ENCODE measurements at regions not wholly inside any gene's neighbourhood (a gene's known extent, or its start where the extent isn't known, plus 50 kb on each side); places are given as distances from the start of the nearest gene placed in this dataset.

- no peak for DNase-seq (ENCODE audit: low spot score)
These were observed 1490.7 kb downstream of the TBC1D22A start for GRCh38 chr22:48253136-48253535.

DNA sequence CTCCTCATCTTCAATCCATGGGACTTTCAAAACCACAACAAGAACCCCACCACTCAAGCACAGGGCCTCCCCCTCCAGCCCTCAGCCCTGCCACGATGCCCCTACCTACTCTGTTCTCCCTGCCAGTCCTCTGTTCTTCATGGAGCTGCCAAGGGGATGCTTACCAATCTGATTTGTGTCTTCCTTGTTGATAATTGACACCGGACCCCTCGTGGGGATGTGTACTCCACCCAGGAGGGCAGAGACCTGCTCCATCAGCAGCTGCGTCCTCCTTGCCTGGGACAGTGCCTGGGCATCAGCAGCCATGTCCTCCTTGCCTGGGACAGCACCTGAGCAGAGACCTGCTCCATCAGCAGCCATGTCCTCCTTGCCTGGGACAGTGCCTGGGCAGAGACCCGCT, 1489.2 kb downstream of the TBC1D22A start:
- H3K9me3 ChIP-seq (ENCODE audit: low read length) = no peaks in the 10 kb centered on the region
- H2AFZ ChIP-seq (ENCODE audit: low read length) = no peak overlapping the region
- WGBS (ENCODE audit: low lambda C conversion rate) = 0% methylated on average over 4 of the region's 5 CpGs
- no peaks in the 10 kb centered on the region for H3K79me2 ChIP-seq (ENCODE audit: insufficient read depth, low read length)
- ATAC-seq (no peak), FAIRE-seq (no peak), DNase-seq (ENCODE audit: low spot score) (no peak)
- H4K20me1 ChIP-seq (ENCODE audit: insufficient read depth, low read length) = no peaks in the 10 kb centered on the region
- no peaks in the 10 kb centered on the region for H3K36me3 ChIP-seq (replicated peaks in 1 of 2; ENCODE audit: control insufficient read depth in 1 of 2, insufficient read depth in 2 of 2, low read length in 2 of 2)
- in situ Hi-C loops (cut with HindIII; ENCODE audit: extremely low pct_ligation_motif_present, low pct_unique_long_range_greater_than_20kb) (no loop called here), intact Hi-C loops (cut with micrococcal nuclease; ENCODE audit: unreplicated experiment) (no loop called here)
- H3K9ac ChIP-seq (ENCODE audit: insufficient read depth, low read depth, low read length) = no peak overlapping the region
- ChIA-PET POLR2A (no interaction called here), CTCF (ENCODE audit: low intra/inter-chr PET ratio, low total read pairs) (no interaction called here)
- H3K4me2 ChIP-seq (ENCODE audit: low read depth, low read length) = no peak overlapping the region
- no TSS peak for BruUV-seq (replicated peaks)
- peaks cover 7 to 38% of the 10 kb centered on the region in 2 experiments; a peak in 4 of 5 replicates for H3K27me3 ChIP-seq (ENCODE audit: control insufficient read depth in 1 of 2, insufficient read depth in 2 of 2, low read length in 2 of 2)
- no peak overlapping the region for H3K4me3 ChIP-seq (replicated peaks in 1 of 3; ENCODE audit: insufficient read depth in 1 of 3, low read depth in 2 of 3, low read length in 3 of 3)
- H3K4me1 ChIP-seq (ENCODE audit: insufficient read depth, low read length) = no peaks in the 10 kb centered on the region
- no peak overlapping the region for H3K27ac ChIP-seq (ENCODE audit: extremely low read length, insufficient read depth, low read length)
- TF ChIP-seq, protein P1, sequence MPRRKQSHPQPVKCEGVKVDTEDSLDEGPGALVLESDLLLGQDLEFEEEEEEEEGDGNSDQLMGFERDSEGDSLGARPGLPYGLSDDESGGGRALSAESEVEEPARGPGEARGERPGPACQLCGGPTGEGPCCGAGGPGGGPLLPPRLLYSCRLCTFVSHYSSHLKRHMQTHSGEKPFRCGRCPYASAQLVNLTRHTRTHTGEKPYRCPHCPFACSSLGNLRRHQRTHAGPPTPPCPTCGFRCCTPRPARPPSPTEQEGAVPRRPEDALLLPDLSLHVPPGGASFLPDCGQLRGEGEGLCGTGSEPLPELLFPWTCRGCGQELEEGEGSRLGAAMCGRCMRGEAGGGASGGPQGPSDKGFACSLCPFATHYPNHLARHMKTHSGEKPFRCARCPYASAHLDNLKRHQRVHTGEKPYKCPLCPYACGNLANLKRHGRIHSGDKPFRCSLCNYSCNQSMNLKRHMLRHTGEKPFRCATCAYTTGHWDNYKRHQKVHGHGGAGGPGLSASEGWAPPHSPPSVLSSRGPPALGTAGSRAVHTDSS (CRISPR knock-in tag; conservative IDR thresholded peaks at IDR 0.05) = no peak
- no peak for TF ChIP-seq NFIC (IDR thresholded peaks at IDR 0.05; ENCODE audit: low read length)
- no peak for TF ChIP-seq ZNF580 (CRISPR knock-in tag; IDR thresholded peaks at IDR 0.05; ENCODE audit: borderline replicate concordance, low read depth)
- TF ChIP-seq ZNF3 (CRISPR knock-in tag; IDR thresholded peaks at IDR 0.05) = no peak
- TF ChIP-seq ZNF101 (CRISPR knock-in tag; IDR thresholded peaks at IDR 0.05; ENCODE audit: borderline replicate concordance, low read depth) = no peak
- TF ChIP-seq, protein P2, sequence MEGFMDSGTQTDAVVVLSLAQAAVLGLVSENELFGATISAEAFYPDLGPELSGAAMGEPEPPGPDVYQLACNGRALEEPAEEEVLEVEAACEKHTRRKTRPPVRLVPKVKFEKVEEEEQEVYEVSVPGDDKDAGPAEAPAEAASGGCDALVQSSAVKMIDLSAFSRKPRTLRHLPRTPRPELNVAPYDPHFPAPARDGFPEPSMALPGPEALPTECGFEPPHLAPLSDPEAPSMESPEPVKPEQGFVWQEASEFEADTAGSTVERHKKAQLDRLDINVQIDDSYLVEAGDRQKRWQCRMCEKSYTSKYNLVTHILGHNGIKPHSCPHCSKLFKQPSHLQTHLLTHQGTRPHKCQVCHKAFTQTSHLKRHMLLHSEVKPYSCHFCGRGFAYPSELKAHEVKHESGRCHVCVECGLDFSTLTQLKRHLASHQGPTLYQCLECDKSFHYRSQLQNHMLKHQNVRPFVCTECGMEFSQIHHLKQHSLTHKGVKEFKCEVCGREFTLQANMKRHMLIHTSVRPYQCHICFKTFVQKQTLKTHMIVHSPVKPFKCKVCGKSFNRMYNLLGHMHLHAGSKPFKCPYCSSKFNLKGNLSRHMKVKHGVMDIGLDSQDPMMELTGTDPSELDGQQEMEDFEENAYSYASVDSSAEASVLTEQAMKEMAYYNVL (CRISPR knock-in tag; IDR thresholded peaks at IDR 0.05; ENCODE audit: borderline replicate concordance) = no peak
- TF ChIP-seq, protein P3, sequence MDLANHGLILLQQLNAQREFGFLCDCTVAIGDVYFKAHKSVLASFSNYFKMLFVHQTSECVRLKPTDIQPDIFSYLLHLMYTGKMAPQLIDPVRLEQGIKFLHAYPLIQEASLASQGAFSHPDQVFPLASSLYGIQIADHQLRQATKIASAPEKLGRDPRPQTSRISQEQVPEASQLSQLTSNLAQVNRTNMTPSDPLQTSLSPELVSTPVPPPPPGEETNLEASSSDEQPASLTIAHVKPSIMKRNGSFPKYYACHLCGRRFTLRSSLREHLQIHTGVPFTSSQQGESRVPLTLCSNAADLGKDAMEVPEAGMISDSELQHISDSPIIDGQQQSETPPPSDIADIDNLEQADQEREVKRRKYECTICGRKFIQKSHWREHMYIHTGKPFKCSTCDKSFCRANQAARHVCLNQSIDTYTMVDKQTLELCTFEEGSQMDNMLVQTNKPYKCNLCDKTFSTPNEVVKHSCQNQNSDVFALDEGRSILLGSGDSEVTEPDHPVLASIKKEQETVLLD (CRISPR knock-in tag; IDR thresholded peaks at IDR 0.05; ENCODE audit: low read depth) = no peak
- TF ChIP-seq JUND (CRISPR knock-in tag; IDR thresholded peaks at IDR 0.05) = no peak
- no peak for TF ChIP-seq SRSF4 (IDR thresholded peaks at IDR 0.05; ENCODE audit: low read depth, low read length, poor library complexity, severe bottlenecking)
- no peak for TF ChIP-seq SETDB1 (CRISPR knock-in tag; IDR thresholded peaks at IDR 0.05; ENCODE audit: borderline replicate concordance)
- TF ChIP-seq SNAI1 (CRISPR knock-in tag; IDR thresholded peaks at IDR 0.05; ENCODE audit: borderline replicate concordance) = no peak

More at GRCh38 chr22:48253136-48253535, 1490.7 kb downstream of the TBC1D22A start:
- ATAC-seq (no peak), FAIRE-seq (no peak)
- BruUV-seq (replicated peaks) = no TSS peak
- Histone ChIP-seq H3K4me2 (ENCODE audit: low read depth, low read length) (no peak overlapping the region), H3K4me3 (replicated peaks in 1 of 3; ENCODE audit: insufficient read depth in 1 of 3, low read depth in 2 of 3, low read length in 3 of 3) (no peak overlapping the region), H3K27ac (ENCODE audit: extremely low read length, insufficient read depth, low read length) (no peak overlapping the region), H3K27me3 (ENCODE audit: control insufficient read depth in 1 of 2, insufficient read depth in 2 of 2, low read length in 2 of 2) (peaks cover 7 to 44% of the 10 kb centered on the region in 2 experiments; a peak in 4 of 5 replicates), H3K4me1 (ENCODE audit: insufficient read depth, low read length) (no peaks in the 10 kb centered on the region), H2AFZ (ENCODE audit: low read length) (no peak overlapping the region), H3K9ac (ENCODE audit: insufficient read depth, low read depth, low read length) (no peak overlapping the region), H3K9me3 (ENCODE audit: low read length) (no peaks in the 10 kb centered on the region), H4K20me1 (ENCODE audit: insufficient read depth, low read length) (no peaks in the 10 kb centered on the region), H3K79me2 (ENCODE audit: insufficient read depth, low read length) (no peaks in the 10 kb centered on the region), H3K36me3 (replicated peaks in 1 of 2; ENCODE audit: control insufficient read depth in 1 of 2, insufficient read depth in 2 of 2, low read length in 2 of 2) (no peaks in the 10 kb centered on the region)
- ChIA-PET POLR2A (no interaction called here), CTCF (ENCODE audit: low intra/inter-chr PET ratio, low total read pairs) (no interaction called here)
- TF ChIP-seq FOXA3 (CRISPR knock-in tag; IDR thresholded peaks at IDR 0.05) = no peak
- TF ChIP-seq POLR2A (IDR thresholded peaks at IDR 0.05; ENCODE audit: insufficient read depth in 1 of 2, low read depth in 2 of 2, low read length in 2 of 2) = no peak
- no peak for TF ChIP-seq FOXK1 (CRISPR knock-in tag; IDR thresholded peaks at IDR 0.05; ENCODE audit: borderline replicate concordance, low read depth)
- no peak for TF ChIP-seq SKI (IDR thresholded peaks at IDR 0.05; ENCODE audit: partially characterized antibody)
- TF ChIP-seq SALL1 (CRISPR knock-in tag; IDR thresholded peaks at IDR 0.05) = no peak
- no peak for TF ChIP-seq ZNF598 (CRISPR knock-in tag; IDR thresholded peaks at IDR 0.05; ENCODE audit: borderline replicate concordance)
- no peak for TF ChIP-seq MAFG (CRISPR knock-in tag; IDR thresholded peaks at IDR 0.05)
- TF ChIP-seq DMAP1 (CRISPR knock-in tag; IDR thresholded peaks at IDR 0.05) = no peak
- TF ChIP-seq HMG20A (CRISPR knock-in tag; IDR thresholded peaks at IDR 0.05; ENCODE audit: borderline replicate concordance) = no peak
- intact Hi-C loops (cut with micrococcal nuclease; ENCODE audit: unreplicated experiment) (no loop called here), in situ Hi-C loops (cut with HindIII; ENCODE audit: extremely low pct_ligation_motif_present, low pct_unique_long_range_greater_than_20kb) (no loop called here)
- WGBS (ENCODE audit: low lambda C conversion rate) = 0% methylated on average over 6 of the region's 13 CpGs

All from HepG2 (cell line).